ENCODE measurements at regions not wholly inside any gene's neighbourhood (a gene's known extent, or its start where the extent isn't known, plus 50 kb on each side); places are given as distances from the start of the nearest gene placed in this dataset.
"Not testable (repeated sequence)": the region's sequence is repeated elsewhere in the genome, so short reads cannot be mapped to it uniquely, and the experiment has no call there.

GRCh38 chr1:116850436-116850835 is 59.3 kb upstream of the PTGFRN start:
- no peak for DNase-seq (ENCODE audit: low read depth in 2 of 3, low spot score in 2 of 3)

GRCh38 chr1:116851189-116851588 is 58.5 kb upstream of the PTGFRN start:
- not testable (repeated sequence) for DNase-seq (ENCODE audit: low read depth in 2 of 3, low spot score in 2 of 3)

GRCh38 chr1:116851846-116852245 is 57.9 kb upstream of the PTGFRN start:
- no peak for DNase-seq (ENCODE audit: low read depth in 2 of 3, low spot score in 2 of 3)

GRCh38 chr1:116852367-116852766 is 57.3 kb upstream of the PTGFRN start:
- DNase-seq (ENCODE audit: low read depth in 2 of 3, low spot score in 2 of 3) = no peak

- DNase-seq (ENCODE audit: low read depth in 2 of 3, low spot score in 2 of 3) = no peak
These were observed 56.8 kb upstream of the PTGFRN start for GRCh38 chr1:116852910-116853309.

- DNase-seq (ENCODE audit: low read depth in 2 of 3, low spot score in 2 of 3) = peak in 2 of 3 donors; percentile 30 to 35
These were observed 55.9 kb upstream of the PTGFRN start for GRCh38 chr1:116853680-116854402.

GRCh38 chr1:116854403-116854690 is 55.4 kb upstream of the PTGFRN start:
- no peak for DNase-seq (ENCODE audit: low read depth in 2 of 3, low spot score in 2 of 3)

- DNase-seq (ENCODE audit: low read depth in 2 of 3, low spot score in 2 of 3) = no peak
These were observed 55.0 kb upstream of the PTGFRN start for GRCh38 chr1:116854716-116855115.

GRCh38 chr1:116855191-116855619 is 54.5 kb upstream of the PTGFRN start:
- DNase-seq (ENCODE audit: low read depth in 2 of 3, low spot score in 2 of 3) = peak in 1 of 3 donors; percentile 28

- no peak for DNase-seq (ENCODE audit: low read depth in 2 of 3, low spot score in 2 of 3)
These were observed 53.9 kb upstream of the PTGFRN start for GRCh38 chr1:116855773-116856201.

- no peak for DNase-seq (ENCODE audit: low read depth in 2 of 3, low spot score in 2 of 3)
These were observed 53.4 kb upstream of the PTGFRN start for GRCh38 chr1:116856312-116856711.

- no peak for DNase-seq (ENCODE audit: low read depth in 2 of 3, low spot score in 2 of 3)
These were observed 52.6 kb upstream of the PTGFRN start for GRCh38 chr1:116857092-116857491.
